GM18507 (cell line): ENCODE measurements at regions not wholly inside any gene's neighbourhood (a gene's known extent, or its start where the extent isn't known, plus 50 kb on each side); places are given as distances from the start of the nearest gene placed in this dataset.
"Not testable (repeated sequence)": the region's sequence is repeated elsewhere in the genome, so short reads cannot be mapped to it uniquely, and the experiment has no call there.

ENCODE experiments used
- DNase-seq: peaks from one replicate; pipeline ENCODE4 v3.0.0; 2011; ENCODE audit warnings: low read depth; ENCODE audit not compliant: insufficient read length; ENCODE audit errors: extremely low spot score
- FAIRE-seq: peaks from 2 replicates; lab custom pipeline; 2011; peaks lifted over from hg19 to GRCh38; lab: Jason Lieb, UNC

- no peak for DNase-seq
- no peak for FAIRE-seq
These were observed 1339.8 kb downstream of the OLFM4 start for GRCh38 chr13:54368387-54368786.

- FAIRE-seq (no peak), DNase-seq (no peak)
These were observed 1344.6 kb downstream of the OLFM4 start for GRCh38 chr13:54373211-54373610.

DNA sequence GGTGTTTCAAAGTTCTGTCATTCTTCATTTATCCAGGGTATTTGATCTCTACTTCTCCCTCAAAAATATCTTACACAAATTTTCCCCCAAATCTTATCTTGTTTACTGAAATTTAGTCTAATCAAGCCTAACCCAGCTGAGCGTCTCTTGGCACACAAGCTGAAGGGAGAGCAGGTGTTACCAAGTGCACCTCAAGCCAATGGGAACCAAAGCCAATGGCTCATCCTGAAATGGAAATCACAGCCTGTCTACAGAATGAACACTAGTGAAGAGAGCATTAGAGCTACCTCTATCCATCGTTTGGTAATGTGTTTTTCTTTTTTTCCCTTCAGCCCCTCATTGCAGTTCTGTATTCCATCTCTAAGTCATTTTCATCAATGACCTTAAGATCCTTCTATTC lies 1350.8 kb downstream of the OLFM4 start:
- FAIRE-seq (no peak), DNase-seq (no peak)

DNA sequence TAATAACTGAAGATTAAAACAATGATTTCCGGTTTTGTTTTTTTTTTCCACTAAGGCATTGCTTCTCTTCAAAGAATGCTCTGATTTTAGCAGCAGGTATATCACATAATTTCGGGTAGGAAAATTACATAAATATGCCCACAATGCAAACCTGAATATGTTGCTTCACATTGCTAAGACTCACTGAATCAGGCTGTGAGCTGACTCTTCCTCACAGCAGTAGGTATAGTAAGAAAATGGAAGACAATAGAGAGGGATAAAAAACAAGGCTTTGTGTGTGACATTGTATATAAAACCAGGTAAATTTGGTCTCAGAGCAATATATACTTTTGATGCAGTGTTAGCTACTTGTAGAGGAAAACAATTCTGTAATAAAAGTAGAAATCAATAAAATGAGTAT lies 1355.0 kb downstream of the OLFM4 start:
- DNase-seq (no peak), FAIRE-seq (no peak)

DNA sequence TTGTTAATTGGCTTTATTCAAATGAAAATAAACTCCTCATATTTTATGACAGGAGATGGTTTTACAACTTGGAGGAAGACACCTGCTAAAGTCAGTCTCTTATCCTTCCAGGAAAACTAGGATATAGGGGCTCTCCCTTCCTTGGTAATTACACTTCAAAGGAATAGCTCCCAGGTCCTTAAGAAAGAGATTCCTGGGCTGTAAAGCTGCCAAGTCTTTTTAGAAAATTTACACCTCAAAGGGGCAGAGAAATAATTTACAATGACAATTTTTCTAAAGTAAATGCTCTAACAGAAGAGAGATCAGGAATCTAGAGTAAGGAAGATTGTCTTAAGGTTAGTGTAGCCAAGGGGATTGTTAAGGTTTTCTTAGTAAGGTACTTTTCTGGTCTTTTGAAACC lies 1359.0 kb downstream of the OLFM4 start:
- FAIRE-seq (no peak), DNase-seq (no peak)

- DNase-seq: no peak
- no peak for FAIRE-seq
These were observed 1362.2 kb downstream of the OLFM4 start for GRCh38 chr13:54390841-54391240.

- DNase-seq (no peak), FAIRE-seq (no peak)
These were observed 1365.6 kb downstream of the OLFM4 start for GRCh38 chr13:54394085-54394700.

DNA sequence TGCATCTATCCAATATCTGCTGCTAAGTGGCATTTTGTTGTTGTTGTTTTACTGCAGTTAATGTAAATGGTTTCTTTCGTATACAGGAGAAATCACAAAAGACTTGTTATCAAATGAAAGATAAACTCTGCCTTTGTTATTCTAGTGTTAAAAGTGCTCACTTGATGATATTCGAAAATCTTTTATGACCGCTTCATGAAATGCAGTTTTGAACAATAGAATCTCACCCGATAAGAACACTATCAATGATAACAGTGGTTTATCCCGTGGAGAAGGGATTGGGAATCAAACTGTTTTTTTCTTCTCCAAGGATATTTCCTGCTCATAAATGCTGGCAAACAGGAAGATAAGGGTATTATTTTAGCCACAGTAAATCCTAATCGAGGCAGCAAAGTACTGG lies 1366.3 kb downstream of the OLFM4 start:
- DNase-seq (no peak), FAIRE-seq (no peak)

DNA sequence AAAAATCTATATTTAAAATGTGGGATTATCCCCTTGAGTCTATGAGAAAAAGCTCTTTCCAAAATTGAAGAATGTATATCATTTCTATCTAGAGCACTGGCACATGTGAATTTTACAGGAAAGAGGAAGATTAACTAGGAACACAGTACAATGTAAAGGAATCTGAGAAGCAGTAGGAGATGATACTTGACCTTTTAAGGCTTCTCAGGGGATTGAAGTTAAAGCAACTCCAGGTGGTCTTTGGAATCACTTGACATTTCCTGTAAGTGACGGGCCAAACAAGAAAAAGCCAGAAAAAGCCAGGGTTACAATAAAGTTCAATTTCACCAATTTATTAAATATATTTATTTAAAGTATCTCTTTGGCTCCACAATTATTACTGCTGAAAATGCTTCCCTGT lies 1373.9 kb downstream of the OLFM4 start:
- DNase-seq (no peak), FAIRE-seq (no peak)

DNA sequence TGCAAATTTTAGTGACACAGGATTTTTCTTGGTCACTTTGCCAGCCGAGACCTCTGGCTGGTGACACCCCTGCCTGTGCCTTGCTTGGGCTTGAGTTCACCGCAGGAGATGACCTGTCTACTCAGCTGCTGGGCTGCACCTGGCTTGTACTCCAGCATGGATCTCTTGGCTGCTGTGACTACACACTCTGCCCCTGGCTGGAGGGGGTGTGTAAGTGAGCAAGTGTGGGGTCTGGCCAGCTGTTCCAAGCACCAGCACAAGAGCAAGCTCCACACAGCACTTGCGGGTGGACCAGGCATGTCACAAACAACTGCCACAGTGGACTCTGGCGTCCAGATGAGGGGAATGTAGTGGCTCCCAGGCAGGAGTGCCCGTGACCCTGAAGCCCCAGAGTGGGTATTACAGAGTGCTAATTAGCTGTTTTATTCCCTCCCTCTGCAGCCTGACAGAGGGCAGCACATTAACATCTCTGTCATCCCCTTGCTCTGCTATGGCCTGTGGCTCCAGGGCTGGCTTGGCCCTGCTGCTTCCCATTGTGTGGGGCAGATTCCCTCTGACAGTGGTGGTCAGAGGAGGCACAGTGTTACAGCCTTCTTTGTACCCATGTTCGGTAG lies 1387.2 kb downstream of the OLFM4 start:
- DNase-seq (no peak), FAIRE-seq (no peak)

DNA sequence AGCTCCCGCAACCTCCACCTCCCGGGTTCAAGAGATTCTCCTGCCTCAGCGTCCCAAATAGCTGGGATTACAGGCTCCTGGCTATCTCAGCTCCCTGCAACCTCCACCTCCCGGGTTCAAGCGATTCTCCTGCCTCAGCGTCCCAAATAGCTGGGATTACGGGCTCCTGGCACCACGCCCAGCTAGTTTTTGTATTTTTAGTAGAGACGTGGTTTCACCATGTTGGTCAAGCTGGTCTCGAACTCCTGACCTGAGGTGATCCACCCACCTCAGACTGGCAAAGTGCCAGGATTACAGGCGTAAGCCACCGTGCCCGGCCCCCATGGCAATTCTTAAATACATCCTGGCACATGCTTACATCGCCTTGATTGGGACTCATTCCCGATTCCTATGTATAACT lies 1394.3 kb downstream of the OLFM4 start:
- FAIRE-seq, DNase-seq: not testable (repeated sequence)

GRCh38 chr13:54424344-54424743 lies 1395.7 kb downstream of the OLFM4 start:
- FAIRE-seq: no peak
- no peak for DNase-seq

GRCh38 chr13:54433493-54434206 lies 1405.0 kb downstream of the OLFM4 start:
- no peak for FAIRE-seq
- no peak for DNase-seq

DNA sequence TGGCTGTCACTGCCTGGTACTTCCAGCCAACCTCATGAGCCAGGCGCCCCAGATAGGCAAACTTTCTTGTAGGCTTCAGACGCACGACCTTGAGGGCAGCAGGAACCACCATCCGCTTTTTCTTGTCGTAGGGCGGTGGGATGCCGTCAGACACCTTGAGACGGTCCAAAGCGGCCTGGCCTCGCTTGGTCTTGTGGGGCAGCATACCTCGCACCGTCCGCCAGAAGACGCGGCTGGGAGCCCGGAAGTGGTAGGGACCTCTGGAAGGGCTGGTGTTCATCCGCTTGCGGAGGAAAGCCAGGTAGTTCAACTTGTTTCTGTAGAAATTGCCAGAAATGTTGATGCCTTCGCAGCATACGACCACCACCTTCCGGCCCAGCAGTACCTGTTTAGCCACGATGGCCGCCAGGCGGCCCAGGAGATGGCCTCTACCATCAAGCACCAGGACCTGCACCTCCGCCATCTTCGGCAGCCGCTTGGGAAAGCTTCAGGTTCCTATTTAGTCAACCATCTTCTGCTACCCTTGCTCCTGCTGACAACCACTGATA lies 1412.3 kb downstream of the OLFM4 start:
- DNase-seq, FAIRE-seq: not testable (repeated sequence)

- FAIRE-seq (no peak), DNase-seq (no peak)
These were observed 1416.8 kb downstream of the OLFM4 start for GRCh38 chr13:54445453-54445852.

- FAIRE-seq (no peak), DNase-seq (no peak)
These were observed 1417.3 kb downstream of the OLFM4 start for GRCh38 chr13:54445865-54446264.

DNA sequence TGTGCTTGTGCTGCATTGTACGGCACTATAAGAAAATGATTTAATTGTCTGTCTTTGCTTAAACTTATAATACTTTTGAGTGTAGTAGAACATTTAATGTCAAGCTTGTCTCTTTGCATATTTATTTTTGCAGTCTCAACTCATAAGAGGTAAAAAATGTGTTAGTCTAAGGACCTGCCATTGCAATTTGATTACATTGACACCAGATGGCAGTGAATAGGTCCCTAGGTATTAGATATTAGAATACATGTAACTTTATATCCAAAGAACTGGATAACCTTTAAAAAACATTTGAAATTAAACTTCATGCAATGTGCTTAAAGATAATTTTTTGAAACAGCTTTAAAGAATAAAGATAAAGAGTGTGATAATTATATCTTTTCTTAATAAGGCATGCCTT lies 1421.3 kb downstream of the OLFM4 start:
- FAIRE-seq: no peak
- DNase-seq: no peak

GRCh38 chr13:54484166-54484565 lies 1455.6 kb downstream of the OLFM4 start:
- FAIRE-seq (no peak), DNase-seq (no peak)

GRCh38 chr13:54486421-54487166 lies 1458.0 kb downstream of the OLFM4 start:
- FAIRE-seq (no peak), DNase-seq (no peak)

GRCh38 chr13:54489359-54489758 lies 1460.7 kb downstream of the OLFM4 start:
- no peak for FAIRE-seq

More at GRCh38 chr13:54489359-54489758, 1460.7 kb downstream of the OLFM4 start:
- DNase-seq: no peak
